ENCODE measurements at regions not wholly inside any gene's neighbourhood (a gene's known extent, or its start where the extent isn't known, plus 50 kb on each side); places are given as distances from the start of the nearest gene placed in this dataset.

GRCh38 chr15:67915461-67916374 is 75.9 kb upstream of the RNU6-1 start:
- Histone ChIP-seq H3K27ac (ENCODE audit: low read depth, low read length) (no peak overlapping the region), H3K4me2 (ENCODE audit: low read length) (no peak overlapping the region), H3K36me3 (ENCODE audit: control insufficient read depth, low read length) (no peaks in the 10 kb centered on the region), H3K79me2 (ENCODE audit: control insufficient read depth, low read length) (no peaks in the 10 kb centered on the region), H3K9me2 (replicated peaks; ENCODE audit: control insufficient read depth, low read length) (no peaks in the 10 kb centered on the region), H3F3A (ENCODE audit: control insufficient read depth, insufficient read depth) (no peaks in the 10 kb centered on the region), H3K27me3 (ENCODE audit: control insufficient read depth, low read length) (no peaks in the 10 kb centered on the region), H4K20me1 (ENCODE audit: control insufficient read depth, insufficient read depth, low read depth, low read length) (no peaks in the 10 kb centered on the region), H3K4me3 (ENCODE audit: low read length) (no peak overlapping the region), H3K9me3 (ENCODE audit: control insufficient read depth, insufficient read depth, low read length) (peaks cover 11% of the 10 kb centered on the region), H3K4me1 (ENCODE audit: control insufficient read depth, low read length) (no peaks in the 10 kb centered on the region)
- TF ChIP-seq, protein P1, sequence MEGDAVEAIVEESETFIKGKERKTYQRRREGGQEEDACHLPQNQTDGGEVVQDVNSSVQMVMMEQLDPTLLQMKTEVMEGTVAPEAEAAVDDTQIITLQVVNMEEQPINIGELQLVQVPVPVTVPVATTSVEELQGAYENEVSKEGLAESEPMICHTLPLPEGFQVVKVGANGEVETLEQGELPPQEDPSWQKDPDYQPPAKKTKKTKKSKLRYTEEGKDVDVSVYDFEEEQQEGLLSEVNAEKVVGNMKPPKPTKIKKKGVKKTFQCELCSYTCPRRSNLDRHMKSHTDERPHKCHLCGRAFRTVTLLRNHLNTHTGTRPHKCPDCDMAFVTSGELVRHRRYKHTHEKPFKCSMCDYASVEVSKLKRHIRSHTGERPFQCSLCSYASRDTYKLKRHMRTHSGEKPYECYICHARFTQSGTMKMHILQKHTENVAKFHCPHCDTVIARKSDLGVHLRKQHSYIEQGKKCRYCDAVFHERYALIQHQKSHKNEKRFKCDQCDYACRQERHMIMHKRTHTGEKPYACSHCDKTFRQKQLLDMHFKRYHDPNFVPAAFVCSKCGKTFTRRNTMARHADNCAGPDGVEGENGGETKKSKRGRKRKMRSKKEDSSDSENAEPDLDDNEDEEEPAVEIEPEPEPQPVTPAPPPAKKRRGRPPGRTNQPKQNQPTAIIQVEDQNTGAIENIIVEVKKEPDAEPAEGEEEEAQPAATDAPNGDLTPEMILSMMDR (IDR thresholded peaks at IDR 0.05; ENCODE audit: low read depth, low read length, poor library complexity, severe bottlenecking), result no peak
- no peak for TF ChIP-seq EZH2phosphoT487 (IDR thresholded peaks at IDR 0.05; ENCODE audit: borderline replicate concordance, low read length)

DNA sequence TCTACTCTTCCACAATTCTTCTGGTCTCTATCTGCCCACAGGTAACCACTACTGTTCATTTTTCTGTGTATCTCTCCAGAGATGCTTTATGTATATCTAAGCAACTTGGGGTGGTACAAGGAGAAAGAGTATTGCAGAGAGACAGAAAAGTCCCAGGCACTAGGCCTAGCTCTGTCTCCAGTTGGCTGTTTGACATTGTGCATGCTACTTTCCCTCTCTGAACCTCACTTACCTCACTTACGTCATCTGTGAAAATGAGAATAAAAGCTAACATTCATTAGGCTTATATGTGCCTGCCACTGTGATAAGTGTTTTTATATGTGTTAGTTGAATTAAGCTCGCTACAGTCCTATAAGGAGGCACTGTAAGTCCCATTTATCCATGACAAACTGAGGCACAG is 76.7 kb upstream of the RNU6-1 start:
- no peaks in the 10 kb centered on the region for H3K36me3 ChIP-seq (ENCODE audit: control insufficient read depth, low read length)
- H3K4me3 ChIP-seq (ENCODE audit: low read length), result no peak overlapping the region
- no peaks in the 10 kb centered on the region for H3K4me1 ChIP-seq (ENCODE audit: control insufficient read depth, low read length)
- H4K20me1 ChIP-seq (ENCODE audit: control insufficient read depth, insufficient read depth, low read depth, low read length), result no peaks in the 10 kb centered on the region
- no peaks in the 10 kb centered on the region for H3K79me2 ChIP-seq (ENCODE audit: control insufficient read depth, low read length)
- no peaks in the 10 kb centered on the region for H3F3A ChIP-seq (ENCODE audit: control insufficient read depth, insufficient read depth)
- peaks cover 11% of the 10 kb centered on the region for H3K9me3 ChIP-seq (ENCODE audit: control insufficient read depth, insufficient read depth, low read length)
- H3K27me3 ChIP-seq (ENCODE audit: control insufficient read depth, low read length), result no peaks in the 10 kb centered on the region
- no peak overlapping the region for H3K27ac ChIP-seq (ENCODE audit: low read depth, low read length)
- no peak overlapping the region for H3K4me2 ChIP-seq (ENCODE audit: low read length)
- TF ChIP-seq EZH2phosphoT487 (IDR thresholded peaks at IDR 0.05; ENCODE audit: borderline replicate concordance, low read length), result no peak
- TF ChIP-seq, protein P1 (IDR thresholded peaks at IDR 0.05; ENCODE audit: low read depth, low read length, poor library complexity, severe bottlenecking), result no peak
- H3K9me2 ChIP-seq (replicated peaks; ENCODE audit: control insufficient read depth, low read length), result no peaks in the 10 kb centered on the region

DNA sequence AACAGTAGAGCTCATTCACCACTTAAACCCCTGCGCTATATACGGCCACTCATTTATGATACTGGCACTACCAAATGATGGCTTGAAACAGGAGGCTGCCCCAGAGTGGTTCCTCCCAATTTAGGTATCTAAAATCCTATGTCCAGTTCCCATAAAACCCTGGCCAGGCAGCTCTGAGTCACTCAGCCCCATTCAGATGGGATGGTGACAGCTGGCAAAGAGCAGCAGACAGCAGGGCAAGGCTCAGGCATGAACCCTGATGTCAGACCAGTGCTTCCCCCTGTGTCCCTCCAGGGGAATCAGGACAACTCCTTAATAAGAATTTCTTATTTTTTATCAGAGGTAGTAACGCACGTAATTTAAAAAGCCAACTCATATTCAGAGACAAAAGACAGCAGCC is 77.2 kb upstream of the RNU6-1 start:
- H3K9me2 ChIP-seq (replicated peaks; ENCODE audit: control insufficient read depth, low read length), result no peaks in the 10 kb centered on the region
- no peaks in the 10 kb centered on the region for H4K20me1 ChIP-seq (ENCODE audit: control insufficient read depth, insufficient read depth, low read depth, low read length)
- no peaks in the 10 kb centered on the region for H3K27me3 ChIP-seq (ENCODE audit: control insufficient read depth, low read length)
- H3K4me3 ChIP-seq (ENCODE audit: low read length), result no peak overlapping the region
- no peaks in the 10 kb centered on the region for H3K79me2 ChIP-seq (ENCODE audit: control insufficient read depth, low read length)
- H3K4me1 ChIP-seq (ENCODE audit: control insufficient read depth, low read length), result no peaks in the 10 kb centered on the region
- H3K27ac ChIP-seq (ENCODE audit: low read depth, low read length), result no peak overlapping the region
- H3K9me3 ChIP-seq (ENCODE audit: control insufficient read depth, insufficient read depth, low read length), result peaks cover 11% of the 10 kb centered on the region
- no peaks in the 10 kb centered on the region for H3K36me3 ChIP-seq (ENCODE audit: control insufficient read depth, low read length)
- H3F3A ChIP-seq (ENCODE audit: control insufficient read depth, insufficient read depth), result no peaks in the 10 kb centered on the region
- TF ChIP-seq, protein P1 (IDR thresholded peaks at IDR 0.05; ENCODE audit: low read depth, low read length, poor library complexity, severe bottlenecking), result no peak
- TF ChIP-seq EZH2phosphoT487 (IDR thresholded peaks at IDR 0.05; ENCODE audit: borderline replicate concordance, low read length), result no peak
- H3K4me2 ChIP-seq (ENCODE audit: low read length), result no peak overlapping the region
